Stimulated activated memory B cell treated with anti-CD40 and anti-IgM and Interleukin-4, amounts not matched to agents 10 μg/mL and 1 μg/mL and 100 μg/mL, for 72 hours (primary cell): ENCODE measurements at regions not wholly inside any gene's neighbourhood (a gene's known extent, or its start where the extent isn't known, plus 50 kb on each side); places are given as distances from the start of the nearest gene placed in this dataset.

Experiments
- ATAC-seq: fragments of 150-1000 bp; cut with Tn5 transposase; 2 replicates; pipeline ENCODE4 v1.10.0; 2021
- H3K27ac Mint-ChIP-seq: one replicate; pipeline ENCODE4 v1.8.0; 2022; ENCODE audit warnings: mild to moderate bottlenecking, mixed read lengths
- H3K27me3 Mint-ChIP-seq: one replicate; pipeline ENCODE4 v1.8.0; 2022; ENCODE audit warnings: mixed read lengths
- H3K36me3 Mint-ChIP-seq: one replicate; pipeline ENCODE4 v1.8.0; 2022; ENCODE audit warnings: mixed read lengths
- H3K4me1 Mint-ChIP-seq: one replicate; pipeline ENCODE4 v1.8.0; 2022; ENCODE audit warnings: mixed read lengths
- H3K4me3 Mint-ChIP-seq: one replicate; pipeline ENCODE4 v1.8.0; 2022; ENCODE audit warnings: mild to moderate bottlenecking, moderate library complexity, mixed read lengths
- H3K9me3 Mint-ChIP-seq: one replicate; pipeline ENCODE4 v1.8.0; 2022; ENCODE audit warnings: mixed read lengths

- Mint-ChIP-seq H3K36me3 (no peaks in the 10 kb centered on the region), H3K9me3 (no peaks in the 10 kb centered on the region), H3K4me3 (no peak overlapping the region), H3K27me3 (no peaks in the 10 kb centered on the region), H3K27ac (peak overlapping the region; percentile 83), H3K4me1 (peaks cover 47% of the 10 kb centered on the region)
- no peak for ATAC-seq
Measured at GRCh38 chr10:61136139-61136538, 192.2 kb upstream of the RHOBTB1 start.

- H3K4me3 Mint-ChIP-seq, result peak overlapping the region; percentile 42
- no peaks in the 10 kb centered on the region for H3K9me3 Mint-ChIP-seq
- H3K4me1 Mint-ChIP-seq, result peaks cover 42% of the 10 kb centered on the region
- H3K27ac Mint-ChIP-seq, result peak overlapping the region; percentile 83
- no peaks in the 10 kb centered on the region for H3K36me3 Mint-ChIP-seq
- ATAC-seq, result peak; percentile 93
- no peaks in the 10 kb centered on the region for H3K27me3 Mint-ChIP-seq
Measured at GRCh38 chr10:61135276-61135721, 191.3 kb upstream of the RHOBTB1 start.

- H3K4me1 Mint-ChIP-seq, result peaks cover 32% of the 10 kb centered on the region
- H3K27ac Mint-ChIP-seq, result no peak overlapping the region
- no peak for ATAC-seq
- H3K4me3 Mint-ChIP-seq, result no peak overlapping the region
- peaks cover 5% of the 10 kb centered on the region for H3K36me3 Mint-ChIP-seq
- peaks cover 4% of the 10 kb centered on the region for H3K9me3 Mint-ChIP-seq
- H3K27me3 Mint-ChIP-seq, result no peaks in the 10 kb centered on the region
Measured at GRCh38 chr10:61130366-61130765, 186.4 kb upstream of the RHOBTB1 start.

GRCh38 chr10:61128196-61128595 is 184.2 kb upstream of the RHOBTB1 start:
- no peak for ATAC-seq
- Mint-ChIP-seq H3K4me3 (no peak overlapping the region), H3K4me1 (peaks cover 44% of the 10 kb centered on the region), H3K9me3 (peaks cover 4% of the 10 kb centered on the region), H3K27ac (peak overlapping the region; percentile 11), H3K36me3 (peaks cover 5% of the 10 kb centered on the region), H3K27me3 (no peaks in the 10 kb centered on the region)

GRCh38 chr10:61125560-61126170 is 181.7 kb upstream of the RHOBTB1 start:
- Mint-ChIP-seq H3K27ac (peak overlapping the region; percentile 77), H3K36me3 (peaks cover 5% of the 10 kb centered on the region), H3K9me3 (peaks cover 4% of the 10 kb centered on the region), H3K27me3 (no peaks in the 10 kb centered on the region), H3K4me3 (no peak overlapping the region), H3K4me1 (peaks cover 46% of the 10 kb centered on the region)
- ATAC-seq, result peak; percentile 82

DNA sequence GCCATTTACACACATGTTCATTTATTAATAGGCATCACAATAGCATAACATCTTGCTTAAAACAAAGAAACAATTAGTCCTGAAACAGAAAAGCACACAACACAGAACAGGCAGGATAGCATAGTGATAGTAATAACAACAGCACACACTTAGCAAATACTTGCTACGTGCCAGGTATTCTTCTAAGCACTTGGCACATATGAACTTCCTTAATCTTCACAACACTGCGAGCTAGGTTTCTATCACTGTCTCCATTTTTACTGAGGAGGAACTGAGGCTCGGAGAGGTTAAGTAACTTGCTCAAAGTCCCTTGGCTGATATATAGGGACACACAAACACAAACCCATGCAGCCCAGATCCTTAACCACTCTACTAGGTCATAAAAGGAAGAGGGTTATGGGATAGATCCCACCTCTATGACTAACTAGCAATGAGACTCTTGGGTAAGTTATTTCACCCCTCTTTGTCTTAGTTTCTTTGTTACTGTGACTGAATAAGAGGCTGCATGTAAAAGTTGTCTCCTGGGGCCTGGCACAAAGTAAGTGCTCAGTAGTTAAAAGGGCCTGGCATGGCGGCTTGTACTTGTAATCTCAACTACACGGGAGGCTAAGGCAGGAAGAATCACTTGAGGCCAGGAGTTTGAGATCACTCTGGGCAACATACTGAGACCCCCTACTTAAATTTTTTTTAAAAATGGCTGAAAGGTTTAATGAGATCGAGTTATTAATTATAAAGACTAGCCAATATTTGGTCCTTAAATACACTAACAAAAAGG is 181.0 kb upstream of the RHOBTB1 start:
- Mint-ChIP-seq H3K9me3 (peaks cover 4% of the 10 kb centered on the region), H3K27me3 (no peaks in the 10 kb centered on the region), H3K27ac (peak overlapping the region; percentile 77), H3K4me3 (no peak overlapping the region), H3K4me1 (peaks cover 50% of the 10 kb centered on the region), H3K36me3 (peaks cover 5% of the 10 kb centered on the region)
- no peak for ATAC-seq

DNA sequence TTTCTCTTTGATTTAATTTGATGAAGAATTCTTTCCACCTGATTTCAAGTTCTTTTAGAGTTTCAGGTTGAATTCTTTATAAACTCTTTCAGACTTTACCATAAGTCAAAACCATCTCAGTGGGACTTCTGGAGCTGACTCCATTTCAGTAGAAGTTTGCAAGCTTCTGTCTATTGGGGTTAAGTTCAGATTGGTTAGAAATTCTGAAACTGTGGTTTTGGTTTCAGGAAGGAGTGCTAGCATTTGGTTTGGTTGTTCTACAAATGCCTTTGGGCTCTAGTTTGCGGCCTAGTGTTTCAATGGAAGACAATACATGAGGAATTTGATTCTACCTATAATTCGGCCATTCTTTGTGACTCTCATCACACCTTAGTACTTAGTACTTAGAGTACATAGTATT is 176.8 kb upstream of the RHOBTB1 start:
- no peaks in the 10 kb centered on the region for H3K9me3 Mint-ChIP-seq
- no peak overlapping the region for H3K27ac Mint-ChIP-seq
- H3K27me3 Mint-ChIP-seq, result no peaks in the 10 kb centered on the region

GRCh38 chr10:61119573-61119972 is 175.6 kb upstream of the RHOBTB1 start:
- H3K9me3 Mint-ChIP-seq, result no peaks in the 10 kb centered on the region
- no peaks in the 10 kb centered on the region for H3K27me3 Mint-ChIP-seq
- no peak overlapping the region for H3K27ac Mint-ChIP-seq
- H3K4me3 Mint-ChIP-seq, result no peak overlapping the region
- peaks cover 26% of the 10 kb centered on the region for H3K4me1 Mint-ChIP-seq
- no peak for ATAC-seq
- no peaks in the 10 kb centered on the region for H3K36me3 Mint-ChIP-seq

More for the DNA sequence above, 176.8 kb upstream of the RHOBTB1 start:
- peaks cover 38% of the 10 kb centered on the region for H3K4me1 Mint-ChIP-seq
- H3K36me3 Mint-ChIP-seq, result no peaks in the 10 kb centered on the region
- H3K4me3 Mint-ChIP-seq, result no peak overlapping the region
- no peak for ATAC-seq

DNA sequence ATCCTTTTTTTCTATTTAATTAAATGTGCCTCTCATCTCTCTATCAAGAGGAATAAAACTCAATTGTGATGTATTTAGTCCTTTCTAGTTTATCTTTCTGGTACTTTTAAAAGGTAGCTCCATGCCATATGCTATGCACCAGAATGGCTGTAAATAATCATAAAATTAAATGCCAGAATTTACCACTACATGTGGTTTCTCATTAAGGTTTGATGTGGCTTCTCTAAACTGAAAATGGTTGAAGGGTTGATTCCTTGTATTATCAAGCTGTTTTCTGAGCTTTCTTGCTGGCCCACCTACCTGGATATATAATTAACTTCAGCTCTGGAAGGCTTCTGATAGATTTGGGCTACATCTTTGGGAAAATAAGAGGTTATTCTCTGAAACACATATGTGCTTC is 171.9 kb upstream of the RHOBTB1 start:
- Mint-ChIP-seq H3K36me3 (no peaks in the 10 kb centered on the region), H3K27ac (no peak overlapping the region), H3K4me1 (peaks cover 6% of the 10 kb centered on the region), H3K4me3 (no peak overlapping the region), H3K27me3 (no peaks in the 10 kb centered on the region), H3K9me3 (no peaks in the 10 kb centered on the region)
- ATAC-seq, result no peak

DNA sequence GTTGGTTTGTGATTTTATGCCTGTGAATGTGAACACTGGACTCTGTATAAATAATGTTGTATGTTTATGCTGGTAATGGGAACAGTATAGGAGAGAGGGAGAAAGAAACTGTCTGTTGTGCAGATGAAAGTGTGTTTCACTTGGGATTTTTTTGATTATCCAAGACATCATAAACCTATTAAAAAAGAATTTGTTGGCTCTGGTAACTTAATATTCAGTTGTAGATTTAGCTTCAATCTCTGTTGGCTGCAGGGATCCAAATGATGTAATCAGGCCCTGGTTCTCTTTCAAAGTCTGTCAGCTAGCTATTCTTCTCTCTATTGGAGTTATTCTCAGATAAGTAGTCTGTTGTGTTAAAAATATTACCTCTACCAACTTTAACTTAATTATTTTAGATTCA is 168.8 kb upstream of the RHOBTB1 start:
- Mint-ChIP-seq H3K36me3 (no peaks in the 10 kb centered on the region), H3K27ac (no peak overlapping the region), H3K4me1 (no peaks in the 10 kb centered on the region), H3K9me3 (no peaks in the 10 kb centered on the region), H3K27me3 (no peaks in the 10 kb centered on the region), H3K4me3 (no peak overlapping the region)
- ATAC-seq, result no peak

- Mint-ChIP-seq H3K27ac (no peak overlapping the region), H3K9me3 (no peaks in the 10 kb centered on the region), H3K4me3 (no peak overlapping the region), H3K36me3 (no peaks in the 10 kb centered on the region), H3K27me3 (peaks cover 8% of the 10 kb centered on the region), H3K4me1 (no peaks in the 10 kb centered on the region)
- no peak for ATAC-seq
Measured at GRCh38 chr10:61110936-61111335, 167.0 kb upstream of the RHOBTB1 start.

DNA sequence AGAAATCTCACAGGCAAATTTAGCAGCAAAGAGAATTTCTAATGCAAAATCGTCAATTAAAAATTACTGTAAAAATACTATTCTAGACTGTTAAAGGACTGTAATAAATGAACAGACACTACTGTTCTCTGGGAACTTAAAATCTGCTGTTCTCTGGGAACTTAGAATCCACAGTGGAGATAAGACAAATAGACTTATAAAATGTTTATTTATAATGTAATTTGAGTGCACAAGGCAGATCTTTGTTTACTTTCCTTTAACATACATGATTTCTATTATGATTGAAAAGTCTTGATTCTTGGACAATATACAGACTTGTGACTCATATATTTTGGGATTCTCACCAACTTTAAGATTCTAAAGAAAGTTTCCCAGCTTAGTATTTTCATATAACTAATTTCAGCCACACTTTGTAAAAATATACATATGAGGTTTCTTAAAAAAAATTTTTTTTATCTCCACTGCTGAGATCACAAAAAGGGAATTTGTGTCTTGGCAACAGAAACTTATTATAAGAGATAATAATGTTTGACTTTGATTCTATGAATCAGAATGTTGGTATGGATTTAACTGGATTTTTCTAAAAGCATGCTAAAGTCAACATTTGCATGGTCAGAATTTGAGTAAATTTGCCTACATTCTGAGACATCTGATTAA is 166.3 kb upstream of the RHOBTB1 start:
- Mint-ChIP-seq H3K4me1 (no peaks in the 10 kb centered on the region), H3K27me3 (peaks cover 11% of the 10 kb centered on the region), H3K27ac (no peak overlapping the region)

GRCh38 chr10:61108915-61109314 is 164.9 kb upstream of the RHOBTB1 start:
- Mint-ChIP-seq H3K36me3 (no peaks in the 10 kb centered on the region), H3K4me3 (no peak overlapping the region), H3K9me3 (no peaks in the 10 kb centered on the region), H3K27ac (no peak overlapping the region), H3K4me1 (no peaks in the 10 kb centered on the region), H3K27me3 (peaks cover 11% of the 10 kb centered on the region)
- ATAC-seq, result no peak

More for the DNA sequence above, 166.3 kb upstream of the RHOBTB1 start:
- no peak for ATAC-seq
- no peak overlapping the region for H3K4me3 Mint-ChIP-seq
- no peaks in the 10 kb centered on the region for H3K9me3 Mint-ChIP-seq
- no peaks in the 10 kb centered on the region for H3K36me3 Mint-ChIP-seq

DNA sequence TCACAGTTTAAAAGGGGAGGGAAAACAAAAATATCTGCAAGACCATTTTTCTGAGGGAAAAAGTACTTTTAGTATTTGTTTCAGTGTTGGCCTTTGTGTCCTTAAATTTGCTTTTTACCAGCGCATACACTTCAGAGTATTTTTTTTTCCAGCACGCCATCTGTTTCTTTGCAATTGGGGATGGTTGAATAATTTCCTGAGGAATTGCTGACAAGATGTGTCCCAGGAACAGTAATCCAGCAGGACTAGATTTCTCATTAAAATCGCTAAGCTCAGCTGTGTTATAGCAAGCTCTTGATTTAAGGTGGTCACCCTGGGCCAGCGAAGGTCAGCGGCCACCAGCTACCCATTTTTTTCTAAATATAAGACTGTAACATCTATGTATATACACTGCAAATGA is 156.9 kb upstream of the RHOBTB1 start:
- Mint-ChIP-seq H3K4me3 (no peak overlapping the region), H3K9me3 (no peaks in the 10 kb centered on the region), H3K27me3 (peaks cover 2% of the 10 kb centered on the region), H3K4me1 (peaks cover 5% of the 10 kb centered on the region), H3K27ac (no peak overlapping the region), H3K36me3 (no peaks in the 10 kb centered on the region)
- no peak for ATAC-seq

GRCh38 chr10:61099756-61100155 is 155.8 kb upstream of the RHOBTB1 start:
- ATAC-seq, result no peak
- Mint-ChIP-seq H3K4me1 (peaks cover 5% of the 10 kb centered on the region), H3K9me3 (no peaks in the 10 kb centered on the region), H3K4me3 (no peak overlapping the region), H3K27ac (no peak overlapping the region), H3K27me3 (no peaks in the 10 kb centered on the region), H3K36me3 (no peaks in the 10 kb centered on the region)

DNA sequence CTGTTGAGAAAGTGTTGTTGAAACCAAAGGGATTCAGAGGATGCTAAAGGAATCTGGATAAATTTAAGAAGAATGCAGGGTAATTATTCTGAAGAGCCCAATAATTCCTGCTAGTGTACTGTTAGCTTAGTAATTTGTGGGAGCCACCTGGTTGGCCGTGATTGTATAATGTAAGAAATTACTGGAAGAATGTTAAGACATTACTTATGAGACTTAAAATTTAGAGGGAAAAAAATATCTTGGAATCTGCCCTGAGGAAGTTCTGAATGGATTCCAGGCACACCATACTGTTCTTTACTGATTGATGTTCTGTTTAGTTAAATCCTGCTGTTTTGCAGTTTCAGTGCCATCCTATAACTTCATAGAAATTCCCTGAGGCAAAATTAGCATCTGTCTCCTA is 155.0 kb upstream of the RHOBTB1 start:
- no peak overlapping the region for H3K27ac Mint-ChIP-seq
- ATAC-seq, result no peak
- H3K4me3 Mint-ChIP-seq, result no peak overlapping the region
- no peaks in the 10 kb centered on the region for H3K36me3 Mint-ChIP-seq
- peaks cover 5% of the 10 kb centered on the region for H3K4me1 Mint-ChIP-seq
- H3K9me3 Mint-ChIP-seq, result no peaks in the 10 kb centered on the region
- H3K27me3 Mint-ChIP-seq, result no peaks in the 10 kb centered on the region
